GM13977 (cell line): ENCODE measurements at regions not wholly inside any gene's neighbourhood (a gene's known extent, or its start where the extent isn't known, plus 50 kb on each side); places are given as distances from the start of the nearest gene placed in this dataset.

Experiments used
- DNase-seq: peaks from one replicate; pipeline ENCODE4 v3.0.0; 2012; ENCODE audit warnings: low spot score
- CTCF ChIP-seq: IDR thresholded peaks from 2 replicates; pipeline ENCODE4 v1.5.1; 2012; ENCODE audit warnings: mild to moderate bottlenecking, control low read depth; ENCODE audit not compliant: insufficient read depth; ENCODE audit errors: extremely low read depth, missing control alignments
- in situ Hi-C: fragments of 300-500 bp; cut with MboI; formaldehyde crosslinking; loops from one replicate; pipeline ENCODE4 v1.12.0; 2022; ENCODE audit warnings: low sequenced_read_pairs, low pct_unique_long_range_greater_than_20kb, mixed read lengths, inconsistent platforms; ENCODE audit not compliant: unreplicated experiment

GRCh38 chr22:47572443-47572842, 810.0 kb downstream of the TBC1D22A start:
- no peak for DNase-seq
- in situ Hi-C loops, result no loop called here
- no peak for TF ChIP-seq CTCF

GRCh38 chr22:47571616-47572015, 809.2 kb downstream of the TBC1D22A start:
- no peak for TF ChIP-seq CTCF
- in situ Hi-C loops, result no loop called here
- no peak for DNase-seq

GRCh38 chr22:47570851-47571250, 808.4 kb downstream of the TBC1D22A start:
- no peak for TF ChIP-seq CTCF
- no peak for DNase-seq
- in situ Hi-C loops, result no loop called here

- no peak for DNase-seq
- TF ChIP-seq CTCF, result no peak
- in situ Hi-C loops, result no loop called here
These were observed 807.8 kb downstream of the TBC1D22A start for GRCh38 chr22:47570300-47570685.

- DNase-seq, result no peak
- TF ChIP-seq CTCF, result no peak
- in situ Hi-C loops, result no loop called here
These were observed 807.2 kb downstream of the TBC1D22A start for GRCh38 chr22:47569389-47570299.

- in situ Hi-C loops, result no loop called here
- DNase-seq, result no peak
- TF ChIP-seq CTCF, result no peak
These were observed 806.2 kb downstream of the TBC1D22A start for GRCh38 chr22:47568700-47569099.
